Left renal pelvis (tissue), 4 donors: ENCODE measurements at regions not wholly inside any gene's neighbourhood (a gene's known extent, or its start where the extent isn't known, plus 50 kb on each side); places are given as distances from the start of the nearest gene placed in this dataset.
"Not testable (repeated sequence)": the region's sequence is repeated elsewhere in the genome, so short reads cannot be mapped to it uniquely, and the experiment has no call there.

Experiments
- DNase-seq, 4 donors: peaks; one replicate each; pipeline ENCODE4 v3.0.0-alpha.2; 2013; ENCODE audit warnings: low read depth in 4 of 4, low spot score in 3 of 4

GRCh38 chr13:79898202-79898826, 417.4 kb downstream of the NDFIP2 start:
- DNase-seq, result no peak

GRCh38 chr13:79896851-79897250, 415.9 kb downstream of the NDFIP2 start:
- DNase-seq, result no peak

GRCh38 chr13:79895416-79895815, 414.5 kb downstream of the NDFIP2 start:
- no peak for DNase-seq

GRCh38 chr13:79887278-79887677, 406.3 kb downstream of the NDFIP2 start:
- not testable (repeated sequence) for DNase-seq

GRCh38 chr13:79886601-79887000, 405.6 kb downstream of the NDFIP2 start:
- DNase-seq, result no peak

- DNase-seq, result no peak
Observed at GRCh38 chr13:79884890-79885289, 403.9 kb downstream of the NDFIP2 start.

GRCh38 chr13:79883216-79883615, 402.3 kb downstream of the NDFIP2 start:
- DNase-seq, result no peak

- no peak for DNase-seq
Observed at GRCh38 chr13:79880818-79881217, 399.9 kb downstream of the NDFIP2 start.

- DNase-seq, result no peak
Observed at GRCh38 chr13:79874396-79875360, 393.7 kb downstream of the NDFIP2 start.

GRCh38 chr13:79871594-79871993, 390.6 kb downstream of the NDFIP2 start:
- no peak for DNase-seq

- no peak for DNase-seq
Observed at GRCh38 chr13:79870766-79871165, 389.8 kb downstream of the NDFIP2 start.

GRCh38 chr13:79870123-79870522, 389.2 kb downstream of the NDFIP2 start:
- no peak for DNase-seq

- DNase-seq, result peak in 1 of 4 donors; percentile 36
Observed at GRCh38 chr13:79869326-79869725, 388.4 kb downstream of the NDFIP2 start.

- DNase-seq, result no peak
Observed at GRCh38 chr13:79867254-79867653, 386.3 kb downstream of the NDFIP2 start.

GRCh38 chr13:79866436-79866835, 385.5 kb downstream of the NDFIP2 start:
- no peak for DNase-seq

GRCh38 chr13:79862515-79862914, 381.6 kb downstream of the NDFIP2 start:
- no peak for DNase-seq

GRCh38 chr13:79861731-79862130, 380.8 kb downstream of the NDFIP2 start:
- DNase-seq, result no peak

- no peak for DNase-seq
Observed at GRCh38 chr13:79860791-79861190, 379.8 kb downstream of the NDFIP2 start.

GRCh38 chr13:79859756-79860155, 378.8 kb downstream of the NDFIP2 start:
- no peak for DNase-seq

GRCh38 chr13:79853251-79853650, 372.3 kb downstream of the NDFIP2 start:
- no peak for DNase-seq

GRCh38 chr13:79851318-79851717, 370.4 kb downstream of the NDFIP2 start:
- no peak for DNase-seq
